H1 (cell line): ENCODE measurements at regions not wholly inside any gene's neighbourhood (a gene's known extent, or its start where the extent isn't known, plus 50 kb on each side); places are given as distances from the start of the nearest gene placed in this dataset.

ENCODE experiments used
- CTCF ChIA-PET: fragments of 300-600 bp; sonication (Branson Sonifier 250); formaldehyde crosslinking; loops from one replicate; lab custom pipeline; 2021; ENCODE audit not compliant: partially characterized antibody; lab: Charles Lee
- POLR2A ChIA-PET: fragments of 300-600 bp; sonication (Branson Sonifier 250); formaldehyde crosslinking; loops from one replicate; lab custom pipeline; 2021; ENCODE audit warnings: inconsistent platforms; ENCODE audit not compliant: partially characterized antibody; lab: Charles Lee
- DNase-seq, 2 experiments: peaks; one replicate each; pipeline versions ENCODE4 v3.0.0 to v3.0.0-alpha.2; 2010 to 2022; ENCODE audit warnings: low spot score in 2 of 2, low read depth in 1 of 2, mixed read lengths in 1 of 2
- FAIRE-seq: peaks from 2 replicates; lab custom pipeline; 2011; peaks lifted over from hg19 to GRCh38; lab: Jason Lieb, UNC
- H2AFZ ChIP-seq: 2 replicates; pipeline ENCODE4 v1.8.1; 2012; ENCODE audit warnings: low read length, inconsistent platforms
- H2AK5ac ChIP-seq: 2 replicates; pipeline ENCODE4 v1.6.1; 2013; ENCODE audit warnings: low read depth, low read length
- H2BK120ac ChIP-seq: replicated peaks from 2 replicates; pipeline ENCODE3; 2013; ENCODE audit warnings: low read depth, low read length, inconsistent platforms
- H2BK12ac ChIP-seq: 2 replicates; pipeline ENCODE4 v1.6.1; 2013; ENCODE audit warnings: low read depth, low read length
- H2BK15ac ChIP-seq: 2 replicates; pipeline ENCODE4 v1.6.1; 2013; ENCODE audit warnings: low read length
- H2BK20ac ChIP-seq: 2 replicates; pipeline ENCODE4 v1.6.1; 2013; ENCODE audit warnings: low read length
- H2BK5ac ChIP-seq: 2 replicates; pipeline ENCODE4 v1.6.1; 2013; ENCODE audit warnings: low read depth, low read length
- H3K14ac ChIP-seq: 2 replicates; pipeline ENCODE4 v1.6.1; 2013; ENCODE audit warnings: inconsistent platforms; ENCODE audit not compliant: insufficient read length
- H3K18ac ChIP-seq: 2 replicates; pipeline ENCODE4 v1.6.1; 2013; ENCODE audit warnings: low read length; ENCODE audit errors: extremely low read depth
- H3K23ac ChIP-seq: 2 replicates; pipeline ENCODE4 v1.6.1; 2013; ENCODE audit warnings: inconsistent platforms; ENCODE audit not compliant: insufficient read length
- H3K23me2 ChIP-seq: 2 replicates; pipeline ENCODE4 v1.6.1; 2013; ENCODE audit warnings: low read depth, low read length
- H3K27ac ChIP-seq: 2 replicates; pipeline ENCODE4 v1.6.1; 2011; ENCODE audit warnings: low read depth, low read length, inconsistent platforms
- H3K27me3 ChIP-seq, 4 experiments: replicated peaks in 1 of 4; 1 replicate in 1 of 4; 2 replicates in 3 of 4; pipeline versions ENCODE4 v1.6.1 to v1.8.1; 2011 to 2013; ENCODE audit warnings: low read length in 3 of 4, mild to moderate bottlenecking in 3 of 4, inconsistent platforms in 2 of 4, mixed read lengths in 2 of 4, moderate library complexity in 1 of 4; ENCODE audit not compliant: control insufficient read depth in 3 of 4, insufficient read depth in 3 of 4; ENCODE audit errors: extremely low read depth in 1 of 4
- H3K36me3 ChIP-seq, 4 experiments: 2 replicates each; pipeline versions ENCODE4 v1.6.1 to v1.8.1; 2011 to 2013; ENCODE audit warnings: mild to moderate bottlenecking in 4 of 4, low read length in 3 of 4, moderate library complexity in 2 of 4, control low read depth in 1 of 4, inconsistent platforms in 1 of 4; ENCODE audit not compliant: insufficient read depth in 4 of 4, control insufficient read depth in 2 of 4
- H3K4ac ChIP-seq: replicated peaks from 2 replicates; pipeline ENCODE3; 2013; ENCODE audit warnings: low read length, low read depth, mixed read lengths, inconsistent platforms; ENCODE audit not compliant: insufficient read length
- H3K4me1 ChIP-seq, 4 experiments: replicated peaks in 1 of 4; 1 replicate in 1 of 4; 2 replicates in 3 of 4; pipeline versions ENCODE4 v1.6.1 to v1.8.1; 2011 to 2013; ENCODE audit warnings: low read length in 3 of 4, inconsistent platforms in 2 of 4, mixed read lengths in 1 of 4; ENCODE audit not compliant: insufficient read depth in 4 of 4, control insufficient read depth in 3 of 4
- H3K4me2 ChIP-seq, 2 experiments: 2 replicates each; pipeline versions ENCODE4 v1.6.1 to v1.8.1; 2011 to 2013; ENCODE audit warnings: low read depth in 2 of 2, low read length in 2 of 2, control low read depth in 1 of 2, inconsistent platforms in 1 of 2, mild to moderate bottlenecking in 1 of 2; ENCODE audit not compliant: insufficient read depth in 1 of 2
- H3K4me3 ChIP-seq, 4 experiments: fragments of 200-600, 300-600 bp in 1 of 4; sonication (generic), shearing (Covaris generic), sonication (Bioruptor Twin) in 1 of 4; 2 replicates each; pipeline versions ENCODE4 v1.5.1 to v1.8.1; 2011 to 2016; ENCODE audit warnings: low read length in 4 of 4, low read depth in 3 of 4, control low read depth in 2 of 4, inconsistent platforms in 2 of 4, mild to moderate bottlenecking in 2 of 4, mixed read lengths in 1 of 4, moderate library complexity in 1 of 4; ENCODE audit not compliant: insufficient read depth in 2 of 4; ENCODE audit errors: extremely low read depth in 1 of 4
- H3K56ac ChIP-seq: replicated peaks from 2 replicates; pipeline ENCODE3; 2013; ENCODE audit warnings: low read depth, mild to moderate bottlenecking, mixed read lengths, low read length, inconsistent platforms; ENCODE audit not compliant: insufficient read length
- H3K79me1 ChIP-seq: 2 replicates; pipeline ENCODE4 v1.6.1; 2013; ENCODE audit warnings: low read depth, low read length, control low read depth
- H3K79me2 ChIP-seq, 2 experiments: 2 replicates each; pipeline versions ENCODE4 v1.6.1 to v1.8.1; 2012 to 2013; ENCODE audit warnings: low read length in 2 of 2, mild to moderate bottlenecking in 2 of 2, inconsistent platforms in 1 of 2; ENCODE audit not compliant: insufficient read depth in 2 of 2, control insufficient read depth in 1 of 2
- H3K9ac ChIP-seq, 4 experiments: replicated peaks in 1 of 4; 1 replicate in 1 of 4; 2 replicates in 3 of 4; pipeline versions ENCODE4 v1.6.1 to v1.8.1; 2011 to 2013; ENCODE audit warnings: low read depth in 3 of 4, low read length in 3 of 4, control low read depth in 2 of 4, mild to moderate bottlenecking in 2 of 4, moderate library complexity in 2 of 4, inconsistent platforms in 1 of 4; ENCODE audit errors: extremely low read depth in 1 of 4
- H3K9me3 ChIP-seq, 2 experiments: 2 replicates each; pipeline versions ENCODE4 v1.6.1 to v1.8.1; 2012 to 2013; ENCODE audit warnings: mild to moderate bottlenecking in 2 of 2, moderate library complexity in 2 of 2, control low read depth in 1 of 2, inconsistent platforms in 1 of 2, low read depth in 1 of 2, low read length in 1 of 2, mixed read lengths in 1 of 2; ENCODE audit not compliant: insufficient read depth in 2 of 2
- H4K20me1 ChIP-seq, 2 experiments: replicated peaks in 1 of 2; 2 replicates each; pipeline versions ENCODE3 to v1.8.1; 2011 to 2013; ENCODE audit warnings: inconsistent platforms in 2 of 2, low read length in 2 of 2, mild to moderate bottlenecking in 1 of 2; ENCODE audit not compliant: insufficient read depth in 2 of 2, control insufficient read depth in 1 of 2
- H4K5ac ChIP-seq: 2 replicates; pipeline ENCODE4 v1.6.1; 2013; ENCODE audit warnings: low read length, low read depth, mixed read lengths, inconsistent platforms; ENCODE audit not compliant: insufficient read length
- H4K8ac ChIP-seq: 2 replicates; pipeline ENCODE4 v1.8.0; 2013; ENCODE audit warnings: mild to moderate bottlenecking, moderate library complexity, low read length, inconsistent platforms; ENCODE audit not compliant: insufficient read depth; ENCODE audit errors: extremely low read depth
- H4K91ac ChIP-seq: replicated peaks from 2 replicates; pipeline ENCODE3; 2013; ENCODE audit warnings: low read length, mixed read lengths, inconsistent platforms; ENCODE audit not compliant: insufficient read length
- SP1 ChIP-seq: IDR thresholded peaks from 2 replicates; pipeline ENCODE4 v1.6.1; 2011; ENCODE audit warnings: low read depth, low read length
- WGBS, 2 experiments: shearing (Covaris generic) in 1 of 2; methylation state at CpG; one replicate each; pipeline versions ENCODE4 v1.1.6 to v1.1.7; 2013 to 2015; ENCODE audit warnings: low lambda C conversion rate in 2 of 2, mixed read lengths in 2 of 2, inconsistent platforms in 1 of 2, low coverage in 1 of 2, missing lambda C conversion rate in 1 of 2; ENCODE audit not compliant: insufficient replicate concordance in 2 of 2, insufficient coverage in 1 of 2, insufficient read length in 1 of 2; ENCODE audit errors: extremely low coverage in 1 of 2, missing lambda C conversion rate in 1 of 2; 5-methylcytosine and 5-hydroxymethylcytosine counted together

- Histone ChIP-seq H3K9ac (no peak overlapping the region), H2AFZ (no peak overlapping the region), H4K5ac (no peak overlapping the region), H2AK5ac (no peak overlapping the region), H2BK20ac (no peak overlapping the region), H3K9me3 (peaks cover under 1 to 6% of the 10 kb centered on the region in 2 experiments; a peak in 2 of 4 replicates), H3K27ac (no peak overlapping the region), H3K4me2 (no peak overlapping the region), H3K36me3 (no peaks in the 10 kb centered on the region), H3K4me1 (no peaks in the 10 kb centered on the region), H2BK120ac (no peak overlapping the region), H3K4me3 (no peak overlapping the region), H3K23me2 (no peaks in the 10 kb centered on the region), H3K18ac (no peak overlapping the region), H4K20me1 (no peaks in the 10 kb centered on the region), H2BK5ac (no peak overlapping the region), H4K8ac (no peak overlapping the region), H3K56ac (no peak overlapping the region), H3K23ac (no peak overlapping the region), H3K4ac (no peak overlapping the region), H3K14ac (no peak overlapping the region), H3K79me2 (no peaks in the 10 kb centered on the region), H3K79me1 (no peaks in the 10 kb centered on the region), H4K91ac (no peak overlapping the region), H2BK15ac (no peak overlapping the region), H2BK12ac (no peak overlapping the region), H3K27me3 (no peaks in the 10 kb centered on the region)
- no peak for DNase-seq
- ChIA-PET POLR2A (no interaction called here), CTCF (interaction anchor here (0.6 to 2.5 kb wide), 2 partner anchors 9 to 564 kb away, joined by 3 to 21 read pairs; no protein-coding TSS in a partner anchor)
- FAIRE-seq, result no peak
- 86% methylated on average over 6 of the region's 6 CpGs; no CpG with 5 or more reads in 1 of the 2 experiments for WGBS, 2 experiments
- TF ChIP-seq SP1, result no peak
Measured at GRCh38 chr10:130774871-130775270, 536.6 kb downstream of the TCERG1L start.
